HG03097 (cell line): ENCODE measurements at regions not wholly inside any gene's neighbourhood (a gene's known extent, or its start where the extent isn't known, plus 50 kb on each side); places are given as distances from the start of the nearest gene placed in this dataset.

Experiments
- ATAC-seq: cut with Tn5 transposase; IDR thresholded peaks from one replicate; pipeline ENCODE4 v1.9.1; 2021; ENCODE audit not compliant: unreplicated experiment, low FRiP score

DNA sequence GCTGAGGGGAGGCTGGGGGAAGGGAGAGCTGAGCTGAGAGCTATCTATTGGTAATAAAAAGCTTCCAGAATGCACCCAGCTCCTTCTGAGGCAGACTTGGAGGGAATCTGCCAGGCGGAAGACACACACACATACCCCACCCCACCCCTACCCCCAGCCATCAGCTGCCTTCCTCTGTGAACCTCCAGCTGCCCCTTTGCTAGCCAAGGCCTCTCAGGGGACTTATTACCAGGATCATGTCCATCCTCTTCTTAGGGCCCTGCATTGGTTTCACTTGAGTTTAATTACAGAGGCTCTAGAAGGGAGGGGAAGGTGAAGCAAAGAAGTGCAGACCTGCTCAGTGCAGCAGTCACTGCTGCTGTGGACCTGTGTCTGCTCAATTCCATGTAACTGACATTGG lies 156.4 kb downstream of the OMA1 start:
- no peak for ATAC-seq

GRCh38 chr1:58380345-58380744 lies 166.2 kb downstream of the OMA1 start:
- ATAC-seq, result no peak

- no peak for ATAC-seq
Measured at GRCh38 chr1:58367217-58367616, 179.3 kb downstream of the OMA1 start.

DNA sequence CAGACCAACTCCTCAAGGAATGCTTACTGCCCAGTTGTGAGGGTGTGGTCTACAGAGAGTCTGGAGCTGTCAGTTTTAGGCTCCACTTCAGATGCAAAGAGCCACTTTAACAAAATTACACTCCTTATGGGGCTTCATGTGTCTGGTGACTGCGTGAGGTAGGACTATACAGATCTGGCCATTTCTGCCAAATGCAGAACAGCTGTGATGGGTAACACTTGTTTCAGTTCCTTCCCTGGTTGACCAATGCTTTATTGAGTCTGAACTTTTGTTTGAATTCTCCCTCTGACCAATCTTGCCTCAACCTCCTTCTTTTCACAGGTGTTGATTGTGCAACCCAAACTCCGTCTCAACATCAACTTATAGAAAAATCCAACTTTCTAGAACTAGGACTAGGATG lies 181.2 kb downstream of the OMA1 start:
- ATAC-seq, result no peak

DNA sequence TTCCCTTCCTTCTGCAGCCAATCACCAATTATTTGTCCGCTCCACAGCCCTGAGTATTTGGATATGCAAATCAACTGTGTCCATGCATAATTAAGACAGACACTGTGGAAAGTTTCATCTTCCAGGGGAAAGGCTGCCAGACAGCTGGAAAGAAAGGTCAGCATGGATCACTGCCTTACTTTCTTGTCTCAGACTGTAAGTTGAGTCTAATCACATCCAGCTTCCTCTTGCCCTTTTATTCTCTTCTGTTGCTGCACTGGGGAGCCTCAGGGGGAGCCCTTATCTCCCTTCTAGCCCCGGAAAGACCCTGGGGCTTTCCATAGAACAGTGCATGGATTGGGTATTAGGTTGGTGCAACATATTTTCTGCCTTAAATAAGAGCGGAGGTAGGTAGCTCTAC lies 182.9 kb downstream of the OMA1 start:
- no peak for ATAC-seq

GRCh38 chr1:58361134-58361533 lies 185.4 kb downstream of the OMA1 start:
- no peak for ATAC-seq

DNA sequence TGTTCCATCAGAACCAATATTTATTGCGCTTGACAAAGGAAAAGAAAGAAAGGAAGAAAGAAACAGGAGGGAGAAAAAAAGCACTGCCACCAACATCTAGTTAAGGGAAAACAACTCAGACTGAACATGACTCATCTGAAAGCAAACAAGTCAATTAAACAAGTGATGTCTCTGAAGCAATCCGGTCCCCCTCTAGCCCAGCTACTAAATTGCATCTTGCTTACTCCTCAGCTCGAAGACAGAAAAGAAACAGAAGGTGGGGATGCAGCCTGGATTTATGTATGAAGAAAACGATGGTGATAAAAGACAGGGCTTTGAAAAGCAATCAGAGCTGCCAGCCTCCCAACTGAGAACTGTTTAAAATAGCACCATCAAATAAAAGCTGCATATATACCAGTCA lies 188.2 kb downstream of the OMA1 start:
- no peak for ATAC-seq

DNA sequence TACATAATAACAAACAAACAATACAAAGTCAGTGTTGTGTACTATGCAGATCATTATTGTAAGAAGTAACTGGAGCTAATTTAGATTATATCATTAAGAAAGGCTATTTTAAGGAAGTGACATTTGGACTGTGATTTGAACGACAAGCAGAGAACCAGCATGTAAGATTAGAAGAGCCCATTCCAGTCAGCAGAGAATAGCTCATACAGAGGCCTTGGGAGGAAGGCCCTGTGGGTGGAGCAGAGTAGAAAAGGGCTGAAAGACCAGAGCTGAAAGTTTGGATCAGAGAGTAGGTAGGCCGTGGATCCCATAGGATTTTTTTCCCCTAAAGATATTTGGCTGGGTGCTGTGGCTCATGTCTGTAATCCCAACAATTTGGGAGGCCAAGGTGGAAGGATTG lies 190.1 kb downstream of the OMA1 start:
- ATAC-seq, result no peak

DNA sequence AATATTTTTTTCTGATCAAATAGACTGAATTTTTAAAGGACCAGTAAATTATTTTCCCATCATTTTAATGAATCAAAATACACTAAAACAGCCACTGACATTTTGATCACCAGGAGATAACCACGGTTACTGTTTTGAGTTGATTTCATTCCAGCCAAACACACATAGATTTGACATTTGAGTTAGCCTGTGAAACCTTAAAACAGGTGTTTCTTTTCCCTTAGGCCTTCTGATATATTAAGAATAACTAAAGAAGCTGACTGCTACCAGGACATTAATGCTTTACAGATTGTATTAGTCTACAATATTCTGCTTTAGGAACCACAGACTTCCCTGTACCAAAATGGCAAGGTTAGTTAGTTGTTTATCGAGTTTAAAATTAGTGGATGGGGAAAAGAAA lies 193.4 kb downstream of the OMA1 start:
- no peak for ATAC-seq

DNA sequence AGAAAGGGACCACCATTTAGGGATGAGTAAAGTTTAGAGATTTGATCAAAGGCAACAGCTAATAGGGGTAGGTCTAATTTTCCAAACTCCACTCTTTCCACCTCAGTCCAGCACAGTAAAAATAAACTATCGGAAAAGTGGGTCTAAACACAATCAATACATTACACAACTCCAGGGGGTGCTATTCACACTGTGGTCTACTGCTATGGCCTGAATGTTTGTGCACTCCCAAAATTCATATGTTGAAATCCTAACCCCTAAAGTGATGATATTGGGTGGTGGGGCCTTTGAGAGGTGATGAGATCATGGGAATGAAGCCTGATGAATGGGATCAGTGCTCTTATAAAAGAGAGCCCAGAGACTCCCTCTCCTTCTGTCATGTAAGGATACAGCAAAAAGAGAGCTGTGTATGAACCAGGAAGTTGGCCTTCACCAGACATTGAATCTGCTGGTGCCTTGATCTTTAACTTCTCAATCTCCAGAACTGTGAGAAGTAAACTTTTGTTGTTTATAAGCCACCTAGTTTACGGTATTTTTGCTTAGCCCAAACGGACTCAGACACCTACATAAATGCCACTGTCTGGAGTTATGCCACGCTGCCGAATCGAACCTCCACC lies 193.9 kb downstream of the OMA1 start:
- ATAC-seq, result no peak

GRCh38 chr1:58346036-58346355 lies 200.5 kb downstream of the OMA1 start:
- no peak for ATAC-seq

- ATAC-seq, result no peak
Measured at GRCh38 chr1:58345215-58346035, 201.1 kb downstream of the OMA1 start.

GRCh38 chr1:58340185-58340584 lies 206.3 kb downstream of the OMA1 start:
- ATAC-seq, result no peak

DNA sequence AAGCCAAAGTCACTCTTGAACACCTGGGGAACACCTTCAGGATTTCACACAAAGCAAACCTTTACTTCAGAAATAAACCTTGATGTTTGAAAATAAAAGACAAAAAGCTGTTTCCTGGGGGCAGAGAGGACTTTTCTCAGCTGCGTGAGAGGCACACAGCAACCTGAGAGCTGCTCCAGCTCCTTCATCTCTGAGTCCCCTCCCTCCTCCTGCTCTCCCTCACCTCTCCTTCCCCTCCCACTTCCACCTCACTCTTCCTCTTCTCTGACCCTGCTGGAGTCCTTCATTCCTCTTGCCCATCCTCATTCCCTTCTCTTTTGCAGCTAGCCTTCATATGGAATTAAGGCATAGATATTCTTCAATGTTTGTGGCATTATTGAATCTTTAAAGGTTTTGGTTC lies 208.4 kb downstream of the OMA1 start:
- no peak for ATAC-seq

- ATAC-seq, result no peak
Measured at GRCh38 chr1:58333511-58333910, 213.0 kb downstream of the OMA1 start.

DNA sequence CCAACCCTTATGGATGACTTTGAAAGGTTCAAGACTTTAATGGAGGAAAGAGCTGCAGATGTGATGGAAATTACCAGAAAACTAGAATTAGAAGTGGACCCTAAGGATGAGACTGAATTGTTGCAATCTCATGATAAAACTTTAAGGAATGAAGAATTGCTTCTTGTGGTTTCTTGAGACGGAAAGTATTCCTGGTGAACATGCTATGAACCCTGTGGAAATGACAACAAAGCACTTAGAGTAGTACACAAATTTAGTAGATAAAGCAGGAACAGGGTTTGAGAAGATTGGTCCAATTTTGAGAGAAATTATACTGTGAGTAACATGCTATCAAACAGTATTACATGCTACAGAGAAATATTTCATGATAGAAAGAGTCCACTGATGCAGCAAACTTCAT lies 215.4 kb downstream of the OMA1 start:
- no peak for ATAC-seq

GRCh38 chr1:58325866-58326265 lies 220.7 kb downstream of the OMA1 start:
- ATAC-seq, result no peak

GRCh38 chr1:58324558-58324957 lies 222.0 kb downstream of the OMA1 start:
- no peak for ATAC-seq

GRCh38 chr1:58318157-58319005 lies 228.1 kb downstream of the OMA1 start:
- ATAC-seq, result no peak

GRCh38 chr1:58317694-58318093 lies 228.8 kb downstream of the OMA1 start:
- ATAC-seq, result no peak

DNA sequence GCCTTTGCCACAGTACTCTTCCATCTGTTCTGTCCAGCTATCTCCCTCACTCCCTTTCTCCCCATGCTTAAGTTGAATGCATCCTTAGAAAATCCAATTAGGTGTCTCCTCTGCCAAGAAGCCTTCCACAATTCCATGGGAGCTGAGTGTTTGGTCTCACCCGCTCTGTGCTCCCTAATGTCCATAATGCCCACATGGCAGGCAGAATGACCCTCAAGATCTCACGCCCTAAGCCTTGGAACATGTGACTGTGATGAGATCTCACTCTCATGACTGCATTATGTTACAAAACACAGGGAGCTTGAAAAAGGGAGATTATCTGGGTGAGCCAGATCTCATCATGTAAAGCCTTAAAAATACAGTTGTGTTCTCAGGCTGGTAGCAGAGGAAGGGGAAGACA lies 229.4 kb downstream of the OMA1 start:
- ATAC-seq, result no peak

DNA sequence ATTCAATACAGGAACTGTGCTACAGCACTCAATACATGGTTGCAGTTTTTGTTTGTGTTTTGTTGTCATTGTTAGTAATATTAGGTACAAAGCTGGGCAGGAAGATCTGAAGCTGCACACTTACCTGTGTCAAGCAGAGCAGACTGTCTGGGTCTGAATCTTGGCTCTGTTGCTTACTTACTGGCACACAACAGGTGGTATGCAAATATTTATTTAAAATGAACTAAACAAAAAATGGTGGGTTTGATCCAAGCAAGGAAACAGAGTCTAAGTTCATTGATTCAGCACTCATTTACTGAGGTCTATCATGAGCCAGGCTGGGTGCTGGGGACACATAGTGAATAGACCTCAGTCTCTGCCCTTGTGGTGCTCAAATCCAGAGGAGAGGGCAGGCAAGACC lies 230.4 kb downstream of the OMA1 start:
- ATAC-seq, result no peak
